CD14-positive monocyte (primary cell): ENCODE measurements at regions not wholly inside any gene's neighbourhood (a gene's known extent, or its start where the extent isn't known, plus 50 kb on each side); places are given as distances from the start of the nearest gene placed in this dataset.

ENCODE experiments used
- DNase-seq, 3 donors: peaks; one replicate each; pipeline ENCODE4 v3.0.0-alpha.2; 2011 to 2022
- H2AFZ ChIP-seq: 2 replicates; pipeline ENCODE4 v1.6.0; 2012; ENCODE audit warnings: mild to moderate bottlenecking, low read depth, low read length, inconsistent platforms; ENCODE audit not compliant: insufficient read depth, poor library complexity, severe bottlenecking
- H3K27ac ChIP-seq, 2 donors: 1 replicate in 1 of 2; 2 replicates in 1 of 2; pipeline ENCODE4 v1.5.1; 2012 to 2013; ENCODE audit warnings: low read length in 2 of 2, control low read depth in 1 of 2, inconsistent platforms in 1 of 2, low read depth in 1 of 2, mild to moderate bottlenecking in 1 of 2
- H3K27me3 ChIP-seq, 2 donors: one replicate each; pipeline versions ENCODE4 v1.6.0 to v1.6.1; 2011 to 2013; ENCODE audit warnings: low read length in 2 of 2; ENCODE audit not compliant: control insufficient read depth in 2 of 2, insufficient read depth in 2 of 2
- H3K36me3 ChIP-seq, 2 donors: replicated peaks in 1 of 2; 1 replicate in 1 of 2; 2 replicates in 1 of 2; pipeline versions ENCODE4 v1.5.1 to v1.6.1; 2012 to 2013; ENCODE audit warnings: low read length in 2 of 2, control low read depth in 1 of 2, inconsistent platforms in 1 of 2, mild to moderate bottlenecking in 1 of 2; ENCODE audit not compliant: insufficient read depth in 2 of 2, control insufficient read depth in 1 of 2
- H3K4me1 ChIP-seq, 2 donors: 1 replicate in 1 of 2; 2 replicates in 1 of 2; pipeline versions ENCODE4 v1.5.1 to v1.6.1; 2012 to 2013; ENCODE audit warnings: low read length in 2 of 2, control low read depth in 1 of 2, inconsistent platforms in 1 of 2, mild to moderate bottlenecking in 1 of 2, moderate library complexity in 1 of 2; ENCODE audit not compliant: insufficient read depth in 2 of 2, control insufficient read depth in 1 of 2
- H3K4me2 ChIP-seq: replicated peaks from 2 replicates; pipeline ENCODE3; 2012; ENCODE audit warnings: low read length, moderate library complexity, mild to moderate bottlenecking; ENCODE audit not compliant: poor library complexity, severe bottlenecking; ENCODE audit errors: extremely low read depth
- H3K4me3 ChIP-seq, 3 experiments: fragments of 200-600 bp in 1 of 3; sonication (generic) in 1 of 3; replicated peaks in 1 of 3; 1 replicate in 2 of 3; 2 replicates in 1 of 3; pipeline ENCODE4 v1.5.1; 2011 to 2013; ENCODE audit warnings: low read length in 3 of 3, mild to moderate bottlenecking in 3 of 3, control low read depth in 2 of 3, low read depth in 2 of 3, inconsistent platforms in 1 of 3, moderate library complexity in 1 of 3
- H3K79me2 ChIP-seq: 2 replicates; pipeline ENCODE4 v1.6.0; 2012; ENCODE audit warnings: mild to moderate bottlenecking, control low read depth, inconsistent platforms, low read length, moderate library complexity; ENCODE audit not compliant: insufficient read depth
- H3K9ac ChIP-seq: 2 replicates; pipeline ENCODE4 v1.6.0; 2017; ENCODE audit warnings: low read length, mild to moderate bottlenecking; ENCODE audit not compliant: insufficient read depth, poor library complexity, severe bottlenecking
- H3K9me3 ChIP-seq, 2 donors: replicated peaks in 1 of 2; 1 replicate in 1 of 2; 2 replicates in 1 of 2; pipeline versions ENCODE4 v1.5.1 to v1.6.1; 2012 to 2013; ENCODE audit warnings: low read length in 2 of 2, control low read depth in 1 of 2; ENCODE audit not compliant: control insufficient read depth in 1 of 2, insufficient read depth in 1 of 2
- H4K20me1 ChIP-seq: 2 replicates; pipeline ENCODE4 v1.6.0; 2012; ENCODE audit warnings: mild to moderate bottlenecking, low read length, control low read depth, moderate library complexity; ENCODE audit not compliant: insufficient read depth
- H3K27ac Mint-ChIP-seq, 7 donors: one replicate each; pipeline ENCODE4 v1.8.0; 2020; ENCODE audit warnings: mild to moderate bottlenecking in 7 of 7, mixed read lengths in 7 of 7, moderate library complexity in 6 of 7, inconsistent platforms in 2 of 7
- H3K27me3 Mint-ChIP-seq, 3 donors: one replicate each; pipeline ENCODE4 v1.8.0; 2021 to 2022; ENCODE audit warnings: low read depth in 3 of 3, mild to moderate bottlenecking in 3 of 3, mixed read lengths in 3 of 3, moderate library complexity in 3 of 3, inconsistent platforms in 1 of 3
- H3K36me3 Mint-ChIP-seq, 2 donors: one replicate each; pipeline ENCODE4 v1.8.0; 2020; ENCODE audit warnings: mixed read lengths in 2 of 2, inconsistent platforms in 1 of 2, mild to moderate bottlenecking in 1 of 2
- H3K4me1 Mint-ChIP-seq: one replicate; pipeline ENCODE4 v1.8.0; 2020; ENCODE audit warnings: mild to moderate bottlenecking, mixed read lengths
- H3K4me3 Mint-ChIP-seq, 2 donors: one replicate each; pipeline ENCODE4 v1.8.0; 2020; ENCODE audit warnings: mild to moderate bottlenecking in 2 of 2, mixed read lengths in 2 of 2, moderate library complexity in 1 of 2
- H3K9me3 Mint-ChIP-seq, 7 donors: one replicate each; pipeline ENCODE4 v1.8.0; 2020 to 2022; ENCODE audit warnings: mixed read lengths in 7 of 7, mild to moderate bottlenecking in 6 of 7, moderate library complexity in 6 of 7, inconsistent platforms in 2 of 7
- CTCF ChIP-seq: fragments of 200-600 bp; IDR thresholded peaks from one replicate; pipeline ENCODE4 v1.8.0; 2022; ENCODE audit warnings: antibody characterized with exemption, mild to moderate bottlenecking
- WGBS: methylation state at CpG from one replicate; pipeline ENCODE4 v1.1.5; 2013; ENCODE audit warnings: missing lambda C conversion rate; ENCODE audit not compliant: insufficient coverage; 5-methylcytosine and 5-hydroxymethylcytosine counted together
- intact Hi-C, 2 donors: fragments of 100-400 bp; cut with micrococcal nuclease; formaldehyde crosslinking; loops; one replicate each; pipeline versions ENCODE4 v1.15.0 to v1.15.1; 2023

- Histone ChIP-seq H3K4me3 (no peak overlapping the region), H3K4me2 (no peak overlapping the region), H3K9me3 (no peaks in the 10 kb centered on the region), H3K27ac (no peak overlapping the region), H3K4me1 (no peaks in the 10 kb centered on the region), H3K79me2 (no peaks in the 10 kb centered on the region), H4K20me1 (no peaks in the 10 kb centered on the region), H3K27me3 (no peaks in the 10 kb centered on the region), H3K9ac (no peak overlapping the region), H2AFZ (no peak overlapping the region), H3K36me3 (peaks cover 0 to 18% of the 10 kb centered on the region in 2 donors)
- peaks cover 24 to 36% of the 10 kb centered on the region in 2 donors for H3K36me3 Mint-ChIP-seq
- peaks cover 0 to 2% (median 0%) of the 10 kb centered on the region in 7 donors for H3K9me3 Mint-ChIP-seq
- DNase-seq = peak in 2 of 3 donors; percentile 3 to 12
- no peak overlapping the region for H3K4me3 Mint-ChIP-seq
- WGBS = no CpG with 5 or more reads among the region's 3 CpGs
- peaks cover 13% of the 10 kb centered on the region for H3K4me1 Mint-ChIP-seq
- no peak for TF ChIP-seq CTCF
- intact Hi-C loops = no loop called here
- H3K27me3 Mint-ChIP-seq = no peaks in the 10 kb centered on the region
- H3K27ac Mint-ChIP-seq = peak overlapping the region in 2 of 7 donors; percentile 23 to 33
These were observed 206.3 kb downstream of the SIPA1L2 start for GRCh38 chr1:232423591-232423990.

- Histone ChIP-seq H4K20me1 (no peaks in the 10 kb centered on the region), H3K4me1 (no peaks in the 10 kb centered on the region), H3K27me3 (no peaks in the 10 kb centered on the region), H3K4me2 (no peak overlapping the region), H2AFZ (no peak overlapping the region), H3K4me3 (no peak overlapping the region), H3K27ac (no peak overlapping the region), H3K79me2 (no peaks in the 10 kb centered on the region), H3K9me3 (no peaks in the 10 kb centered on the region), H3K36me3 (peaks cover 0 to 12% of the 10 kb centered on the region in 2 donors), H3K9ac (no peak overlapping the region)
- Mint-ChIP-seq H3K27me3 (no peaks in the 10 kb centered on the region), H3K36me3 (peaks cover 26 to 36% of the 10 kb centered on the region in 2 donors), H3K4me1 (peaks cover 13% of the 10 kb centered on the region), H3K4me3 (no peak overlapping the region), H3K27ac (peak overlapping the region in 3 of 7 donors; percentile 11 to 59 (median 38)), H3K9me3 (peaks cover 0 to 2% (median 0%) of the 10 kb centered on the region in 7 donors)
- DNase-seq = peak in 1 of 3 donors; percentile 41
- no peak for TF ChIP-seq CTCF
- intact Hi-C loops = no loop called here
- 64% methylated on average over 5 of the region's 8 CpGs for WGBS
These were observed 207.0 kb downstream of the SIPA1L2 start for GRCh38 chr1:232422898-232423297.
